RWPE2 (cell line): ENCODE measurements at regions not wholly inside any gene's neighbourhood (a gene's known extent, or its start where the extent isn't known, plus 50 kb on each side); places are given as distances from the start of the nearest gene placed in this dataset.

Experiments
- ATAC-seq: fragments of 200-7000 bp; cut with Tn5 transposase; 3 replicates; pipeline ENCODE4 v1.9.1; 2021; ENCODE audit warnings: low read depth
- DNase-seq: peaks from one replicate; pipeline ENCODE4 v3.0.0-alpha.2; 2020; ENCODE audit warnings: low spot score
- H3K27ac ChIP-seq: fragments of 450-650 bp; 2 replicates; pipeline ENCODE4 v1.5.1; 2017; ENCODE audit warnings: mild to moderate bottlenecking; ENCODE audit not compliant: poor library complexity, severe bottlenecking
- H3K27me3 ChIP-seq: fragments of 250-450 bp; sonication (Bioruptor Pico); 2 replicates; pipeline ENCODE4 v1.5.1; 2021; ENCODE audit warnings: mild to moderate bottlenecking, moderate library complexity; ENCODE audit not compliant: insufficient read depth, poor library complexity, severe bottlenecking
- H3K36me3 ChIP-seq: fragments of 250-450 bp; sonication (Bioruptor Pico); 2 replicates; pipeline ENCODE4 v1.5.1; 2020; ENCODE audit warnings: low read depth, mild to moderate bottlenecking, moderate library complexity
- H3K4me1 ChIP-seq: fragments of 250-450 bp; sonication (Bioruptor Pico); 2 replicates; pipeline ENCODE4 v1.5.1; 2021; ENCODE audit warnings: mild to moderate bottlenecking, moderate library complexity; ENCODE audit not compliant: insufficient read depth, poor library complexity, severe bottlenecking
- H3K4me3 ChIP-seq: fragments of 250-450 bp; sonication (Bioruptor Pico); 2 replicates; pipeline ENCODE4 v1.5.1; 2021; ENCODE audit warnings: mild to moderate bottlenecking, moderate library complexity; ENCODE audit not compliant: severe bottlenecking
- H3K9me3 ChIP-seq: fragments of 250-450 bp; sonication (Bioruptor Pico); 2 replicates; pipeline ENCODE4 v1.5.1; 2021; ENCODE audit warnings: mild to moderate bottlenecking, moderate library complexity; ENCODE audit not compliant: severe bottlenecking
- TF ChIP-seq, protein P1 (sequence below): fragments of 450-650 bp; IDR thresholded peaks from one replicate; pipeline ENCODE4 v1.5.1; 2017; ENCODE audit warnings: mild to moderate bottlenecking, moderate library complexity; ENCODE audit not compliant: poor library complexity, severe bottlenecking

DNA sequence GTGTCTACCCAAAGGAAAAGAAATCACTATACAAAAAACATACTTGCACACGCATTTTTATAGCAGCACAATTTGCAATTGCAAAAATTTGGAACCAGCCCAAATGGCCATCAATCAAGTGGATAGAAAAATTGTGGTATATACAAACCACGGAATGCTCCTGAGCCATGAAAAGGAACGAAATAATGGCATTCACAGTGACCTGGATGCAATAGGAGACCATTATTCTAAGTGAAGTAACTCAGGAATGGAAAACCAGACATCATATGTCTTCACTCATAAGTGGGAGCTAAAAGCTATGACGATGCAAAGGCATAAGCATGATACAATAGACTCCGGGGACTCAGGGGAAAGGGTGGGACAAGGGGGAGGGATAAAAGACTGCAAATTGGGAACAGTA, 78.4 kb downstream of the ENC1 start:
- TF ChIP-seq, protein P1, sequence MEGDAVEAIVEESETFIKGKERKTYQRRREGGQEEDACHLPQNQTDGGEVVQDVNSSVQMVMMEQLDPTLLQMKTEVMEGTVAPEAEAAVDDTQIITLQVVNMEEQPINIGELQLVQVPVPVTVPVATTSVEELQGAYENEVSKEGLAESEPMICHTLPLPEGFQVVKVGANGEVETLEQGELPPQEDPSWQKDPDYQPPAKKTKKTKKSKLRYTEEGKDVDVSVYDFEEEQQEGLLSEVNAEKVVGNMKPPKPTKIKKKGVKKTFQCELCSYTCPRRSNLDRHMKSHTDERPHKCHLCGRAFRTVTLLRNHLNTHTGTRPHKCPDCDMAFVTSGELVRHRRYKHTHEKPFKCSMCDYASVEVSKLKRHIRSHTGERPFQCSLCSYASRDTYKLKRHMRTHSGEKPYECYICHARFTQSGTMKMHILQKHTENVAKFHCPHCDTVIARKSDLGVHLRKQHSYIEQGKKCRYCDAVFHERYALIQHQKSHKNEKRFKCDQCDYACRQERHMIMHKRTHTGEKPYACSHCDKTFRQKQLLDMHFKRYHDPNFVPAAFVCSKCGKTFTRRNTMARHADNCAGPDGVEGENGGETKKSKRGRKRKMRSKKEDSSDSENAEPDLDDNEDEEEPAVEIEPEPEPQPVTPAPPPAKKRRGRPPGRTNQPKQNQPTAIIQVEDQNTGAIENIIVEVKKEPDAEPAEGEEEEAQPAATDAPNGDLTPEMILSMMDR = no peak
- ATAC-seq = no peak
- Histone ChIP-seq H3K4me1 (peaks cover under 1% of the 10 kb centered on the region), H3K27me3 (no peaks in the 10 kb centered on the region), H3K36me3 (no peaks in the 10 kb centered on the region), H3K27ac (no peak overlapping the region), H3K4me3 (no peak overlapping the region), H3K9me3 (no peaks in the 10 kb centered on the region)
- no peak for DNase-seq

DNA sequence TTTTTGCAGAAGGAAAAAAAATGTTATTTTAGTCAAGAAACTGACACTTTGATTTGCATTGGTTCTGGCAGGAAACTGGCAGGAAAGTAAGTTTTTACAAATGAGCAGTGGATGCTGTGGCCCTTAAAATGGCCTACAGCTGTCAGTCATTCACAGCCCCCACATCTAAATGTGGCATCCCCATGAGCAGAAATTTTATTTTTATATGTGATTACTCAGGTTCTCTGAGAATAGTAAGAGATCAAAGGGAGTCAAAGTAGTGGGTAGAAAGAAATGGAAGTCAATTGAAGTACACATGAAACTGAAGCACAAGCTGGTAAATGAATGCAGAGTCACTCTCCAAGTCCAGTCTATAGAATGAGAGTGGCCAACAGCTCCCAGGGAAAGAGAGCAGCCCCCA, 80.3 kb downstream of the ENC1 start:
- H3K27ac ChIP-seq = no peak overlapping the region
- H3K36me3 ChIP-seq = no peaks in the 10 kb centered on the region
- H3K4me1 ChIP-seq = peaks cover 8% of the 10 kb centered on the region
- no peaks in the 10 kb centered on the region for H3K27me3 ChIP-seq
- H3K4me3 ChIP-seq = no peak overlapping the region
- ATAC-seq (no peak), DNase-seq (no peak)
- no peaks in the 10 kb centered on the region for H3K9me3 ChIP-seq
- TF ChIP-seq, protein P1 = no peak

DNA sequence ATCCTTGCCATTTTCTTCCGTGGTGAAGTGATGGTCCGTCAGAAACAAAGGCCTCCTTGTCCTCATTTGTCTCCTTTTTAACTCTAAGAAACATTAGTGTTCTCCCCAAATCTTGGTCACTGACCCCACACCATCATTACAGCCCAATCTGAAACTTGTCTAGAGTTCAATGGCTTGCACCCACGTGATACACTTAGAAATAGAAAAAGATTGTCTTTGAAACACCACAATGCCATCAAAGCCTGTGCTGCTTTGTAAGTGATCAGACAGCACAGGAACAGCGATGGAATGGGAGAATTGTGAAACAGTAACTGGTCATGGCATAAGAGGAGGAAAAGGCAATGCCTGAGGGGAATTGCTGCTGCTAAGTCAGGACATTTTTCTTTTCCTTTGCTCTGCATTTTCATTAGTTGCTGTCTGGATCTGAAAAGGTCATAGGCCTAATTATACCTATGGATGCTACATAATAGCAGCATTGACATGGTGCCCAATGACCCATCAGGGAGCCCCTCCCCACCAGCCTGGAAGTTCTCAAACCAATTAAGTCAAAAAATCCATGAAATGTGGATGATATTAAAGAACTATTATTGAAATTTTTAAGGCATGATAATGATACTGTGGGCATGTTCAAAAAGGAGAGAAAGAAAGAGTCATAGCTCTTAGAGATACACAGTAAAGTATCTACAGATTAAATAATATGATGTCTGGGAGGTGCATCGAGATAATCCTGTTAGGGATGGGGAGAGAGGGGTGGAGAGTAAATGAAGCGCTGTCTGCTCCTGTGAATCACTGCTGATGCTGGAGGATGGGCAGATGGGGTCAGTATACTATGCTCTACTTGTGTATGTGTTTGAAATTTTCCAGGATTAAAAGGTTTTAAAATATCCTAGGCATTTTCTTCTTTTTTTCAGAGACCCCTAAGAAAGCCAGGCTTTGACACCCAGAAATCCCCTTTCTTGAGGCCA, 83.6 kb downstream of the ENC1 start:
- DNase-seq = no peak
- Histone ChIP-seq H3K27ac (no peak overlapping the region), H3K27me3 (no peaks in the 10 kb centered on the region), H3K36me3 (no peaks in the 10 kb centered on the region), H3K4me3 (no peak overlapping the region), H3K4me1 (peaks cover 8% of the 10 kb centered on the region), H3K9me3 (no peaks in the 10 kb centered on the region)
- TF ChIP-seq, protein P1 = no peak
- peak; percentile 81 for ATAC-seq

DNA sequence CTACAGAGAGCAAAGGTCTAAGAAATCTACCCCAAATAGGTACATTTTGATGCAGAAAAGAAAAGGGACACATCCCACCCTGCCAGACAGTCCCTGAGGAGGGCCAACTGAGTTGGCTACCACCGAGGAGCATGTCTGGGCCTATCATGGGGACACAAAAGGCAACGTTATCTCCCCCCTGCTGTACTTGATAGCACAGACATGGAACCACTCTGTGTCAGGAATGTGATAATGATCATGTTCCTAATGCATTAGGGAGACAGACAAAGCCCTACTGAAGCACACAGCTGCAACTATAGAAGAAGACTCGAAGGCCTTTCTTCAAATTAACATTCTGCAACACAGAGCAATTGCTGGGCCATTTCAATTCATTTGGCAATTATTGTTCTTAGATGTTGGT, 84.5 kb downstream of the ENC1 start:
- H3K9me3 ChIP-seq = no peaks in the 10 kb centered on the region
- no peaks in the 10 kb centered on the region for H3K27me3 ChIP-seq
- TF ChIP-seq, protein P1 = no peak
- H3K27ac ChIP-seq = no peak overlapping the region
- H3K4me1 ChIP-seq = peaks cover 8% of the 10 kb centered on the region
- DNase-seq (no peak), ATAC-seq (no peak)
- H3K36me3 ChIP-seq = no peaks in the 10 kb centered on the region
- H3K4me3 ChIP-seq = no peak overlapping the region

DNA sequence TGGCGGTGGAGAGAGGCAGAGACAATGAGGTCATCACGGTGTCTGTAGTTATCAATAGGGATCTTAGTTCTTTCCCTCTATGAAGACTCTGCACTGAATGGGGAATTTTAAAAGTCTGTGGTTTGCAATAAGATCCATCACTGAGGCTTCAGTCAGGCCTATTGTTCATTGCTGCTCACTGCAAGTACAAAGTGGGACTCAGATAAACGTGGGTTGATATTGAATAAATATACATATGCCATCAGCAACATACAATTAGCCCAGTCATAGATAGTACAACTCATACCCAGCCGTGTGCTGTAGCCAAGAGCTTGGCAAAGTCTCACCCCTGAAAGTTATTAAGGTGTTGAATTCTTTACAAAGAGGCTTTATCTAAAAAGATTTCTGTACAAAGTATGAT, 88.4 kb downstream of the ENC1 start:
- no peak overlapping the region for H3K4me3 ChIP-seq
- H3K4me1 ChIP-seq = peaks cover 7% of the 10 kb centered on the region
- no peaks in the 10 kb centered on the region for H3K9me3 ChIP-seq
- no peak overlapping the region for H3K27ac ChIP-seq
- H3K36me3 ChIP-seq = no peaks in the 10 kb centered on the region
- ATAC-seq = peak; percentile 35; the same call in 2 of the 3 replicates
- DNase-seq = no peak
- no peaks in the 10 kb centered on the region for H3K27me3 ChIP-seq
- TF ChIP-seq, protein P1 = no peak
